SK-N-SH (cell line): ENCODE measurements at regions not wholly inside any gene's neighbourhood (a gene's known extent, or its start where the extent isn't known, plus 50 kb on each side); places are given as distances from the start of the nearest gene placed in this dataset.
A peak's percentile ranks its signal among the peaks of the same experiment; 100 is the strongest.

Source experiments
- CTCF ChIA-PET: fragments of 300-600, 350-600 bp; formaldehyde crosslinking; extraction: SDS; loops from one replicate; lab custom pipeline; 2021; lab: Yijun Ruan, JAX
- POLR2A ChIA-PET: fragments of 350-600 bp; sonication (Branson Sonifier 250); formaldehyde crosslinking; extraction: SDS; loops from one replicate; lab custom pipeline; 2020; ENCODE audit warnings: antibody characterized with exemption, inconsistent platforms; lab: Yijun Ruan, JAX
- DNase-seq: peaks from one replicate; pipeline ENCODE4 v3.0.0; 2012
- H2AFZ ChIP-seq: fragments of 200-600 bp; sonication (generic); 2 replicates; pipeline ENCODE4 v1.8.1; 2016; ENCODE audit warnings: antibody characterized with exemption, mild to moderate bottlenecking, low read depth
- H3F3A ChIP-seq: fragments of 200-600 bp; sonication (generic); replicated peaks from 2 replicates; pipeline ENCODE3; 2016; ENCODE audit warnings: antibody characterized with exemption, mild to moderate bottlenecking; ENCODE audit not compliant: insufficient read depth
- H3K27ac ChIP-seq, 2 experiments: fragments of 200-500 bp in 1 of 2; fragments of 200-600 bp in 1 of 2; sonication (Bioruptor generic) in 1 of 2; sonication (generic), shearing (Covaris generic) in 1 of 2; 2 replicates each; pipeline versions ENCODE4 v1.5.1 to v1.6.1; 2014 to 2016; ENCODE audit warnings: low read depth in 2 of 2, inconsistent platforms in 1 of 2, low read length in 1 of 2, mild to moderate bottlenecking in 1 of 2, mixed read lengths in 1 of 2
- H3K27me3 ChIP-seq: fragments of 200-600 bp; sonication (generic), shearing (Covaris generic); 2 replicates; pipeline ENCODE4 v1.6.1; 2016; ENCODE audit warnings: mixed run types; ENCODE audit not compliant: insufficient read depth
- H3K36me3 ChIP-seq, 2 experiments: fragments of 200-500 bp in 1 of 2; fragments of 200-600 bp in 1 of 2; sonication (Bioruptor generic) in 1 of 2; sonication (generic) in 1 of 2; replicated peaks in 1 of 2; 2 replicates each; pipeline versions ENCODE3 to v1.5.1; 2014 to 2016; ENCODE audit warnings: low read length in 1 of 2, mild to moderate bottlenecking in 1 of 2; ENCODE audit not compliant: insufficient read depth in 2 of 2, control insufficient read depth in 1 of 2
- H3K4me1 ChIP-seq, 2 experiments: fragments of 200-500 bp in 1 of 2; fragments of 200-600 bp in 1 of 2; sonication (Bioruptor generic) in 1 of 2; sonication (generic), shearing (Covaris generic) in 1 of 2; 2 replicates each; pipeline versions ENCODE4 v1.5.1 to v1.6.1; 2014 to 2016; ENCODE audit warnings: low read depth in 1 of 2, low read length in 1 of 2, mixed run types in 1 of 2; ENCODE audit not compliant: insufficient read depth in 2 of 2, control insufficient read depth in 1 of 2
- H3K4me2 ChIP-seq: fragments of 200-600 bp; sonication (generic), shearing (Covaris generic); 2 replicates; pipeline ENCODE4 v1.6.1; 2017; ENCODE audit warnings: mixed run types
- H3K4me3 ChIP-seq, 2 experiments: fragments of 200-500 bp in 1 of 2; fragments of 200-600 bp in 1 of 2; sonication (Bioruptor generic) in 1 of 2; sonication (generic), shearing (Covaris generic) in 1 of 2; 2 replicates each; pipeline versions ENCODE4 v1.5.1 to v1.8.1; 2014 to 2016; ENCODE audit warnings: low read depth in 2 of 2, inconsistent platforms in 1 of 2, low read length in 1 of 2, mild to moderate bottlenecking in 1 of 2, mixed read lengths in 1 of 2, moderate library complexity in 1 of 2
- H3K79me2 ChIP-seq: fragments of 200-600 bp; sonication (generic); 2 replicates; pipeline ENCODE4 v1.8.1; 2017; ENCODE audit warnings: mild to moderate bottlenecking; ENCODE audit not compliant: insufficient read depth
- H3K9ac ChIP-seq: fragments of 200-600 bp; sonication (generic); 2 replicates; pipeline ENCODE4 v1.6.1; 2017; ENCODE audit warnings: mixed run types
- H3K9me2 ChIP-seq: fragments of 200-600 bp; sonication (generic); 2 replicates; pipeline ENCODE4 v1.6.1; 2017; ENCODE audit warnings: mixed run types
- H3K9me3 ChIP-seq: fragments of 200-600 bp; sonication (generic); 2 replicates; pipeline ENCODE4 v1.6.1; 2017; ENCODE audit warnings: mixed run types, mild to moderate bottlenecking, moderate library complexity
- H4K20me1 ChIP-seq: fragments of 200-600 bp; sonication (generic); 2 replicates; pipeline ENCODE4 v1.6.1; 2017; ENCODE audit warnings: mild to moderate bottlenecking, mixed run types; ENCODE audit not compliant: insufficient read depth
- CHD2 ChIP-seq: fragments of 150-350 bp; IDR thresholded peaks from 2 replicates; pipeline ENCODE4 v1.6.1; 2018; ENCODE audit warnings: low read length; ENCODE audit not compliant: partially characterized antibody
- ELF1 ChIP-seq: IDR thresholded peaks from 2 replicates; pipeline ENCODE4 v1.4.0; 2012
- FOSL2 ChIP-seq: IDR thresholded peaks from 2 replicates; pipeline ENCODE4 v1.4.0; 2012; ENCODE audit warnings: low read depth, mild to moderate bottlenecking, moderate library complexity, borderline replicate concordance
- FOXJ3 ChIP-seq: sonication (generic); formaldehyde crosslinking; IDR thresholded peaks from 2 replicates; pipeline ENCODE4 v1.5.1; 2020; ENCODE audit warnings: mild to moderate bottlenecking, missing genetic modification reagents
- FOXM1 ChIP-seq: IDR thresholded peaks from 2 replicates; pipeline ENCODE4 v1.4.0; 2012; ENCODE audit warnings: low read depth, mild to moderate bottlenecking
- GABPA ChIP-seq: IDR thresholded peaks from 2 replicates; pipeline ENCODE4 v1.4.0; 2012; ENCODE audit warnings: low read depth, mild to moderate bottlenecking
- GATA2 ChIP-seq: sonication (generic); formaldehyde crosslinking; IDR thresholded peaks from 2 replicates; pipeline ENCODE4 v1.5.0; 2020; ENCODE audit warnings: mild to moderate bottlenecking, missing genetic modification reagents
- IRF3 ChIP-seq: fragments of 150-350 bp; IDR thresholded peaks from 2 replicates; pipeline ENCODE4 v1.6.1; 2016; ENCODE audit warnings: mild to moderate bottlenecking, low read depth, low read length
- JUND ChIP-seq: IDR thresholded peaks from 2 replicates; pipeline ENCODE4 v1.4.0; 2012
- MAX ChIP-seq: IDR thresholded peaks from 2 replicates; pipeline ENCODE4 v1.4.0; 2012; ENCODE audit warnings: low read depth
- NFIC ChIP-seq: IDR thresholded peaks from 2 replicates; pipeline ENCODE4 v1.4.0; 2012; ENCODE audit warnings: borderline replicate concordance
- POLR2AphosphoS5 ChIP-seq: IDR thresholded peaks from 2 replicates; pipeline ENCODE4 v1.6.1; 2012; ENCODE audit warnings: low read depth, low read length
- RAD21 ChIP-seq: IDR thresholded peaks from 2 replicates; pipeline ENCODE4 v1.6.1; 2012; ENCODE audit warnings: mild to moderate bottlenecking, low read length
- REST ChIP-seq: IDR thresholded peaks from 2 replicates; pipeline ENCODE4 v1.6.1; 2012; ENCODE audit warnings: mild to moderate bottlenecking, low read depth, low read length, moderate library complexity
- SMC3 ChIP-seq: IDR thresholded peaks from 2 replicates; pipeline ENCODE4 v1.6.1; 2012; ENCODE audit warnings: low read depth, low read length, improper control_type of control experiment
- TCF12 ChIP-seq: IDR thresholded peaks from 2 replicates; pipeline ENCODE4 v1.4.0; 2012
- TEAD4 ChIP-seq: IDR thresholded peaks from 2 replicates; pipeline ENCODE4 v1.4.0; 2012; ENCODE audit warnings: mild to moderate bottlenecking, borderline replicate concordance; ENCODE audit not compliant: insufficient read depth
- USF1 ChIP-seq: IDR thresholded peaks from 2 replicates; pipeline ENCODE4 v1.4.0; 2012; ENCODE audit warnings: low read depth, borderline replicate concordance
- ZBTB33 ChIP-seq: IDR thresholded peaks from 2 replicates; pipeline ENCODE4 v1.4.0; 2012; ENCODE audit warnings: low read depth, borderline replicate concordance

- TF ChIP-seq MAX (no peak), GABPA (no peak), NFIC (peak; percentile 34; the same call in 1 of the 2 replicates)
- TF ChIP-seq, all 33 proteins: peak for 6
These were observed 217.4 kb upstream of the GIMD1 start (continued) for GRCh38 chr4:106585915-106586349.

GRCh38 chr4:106584337-106584989 is 215.9 kb upstream of the GIMD1 start:
- Histone ChIP-seq H3K9ac (peak overlapping the region; percentile 66), H3K4me3 (no peak overlapping the region), H3K9me3 (no peaks in the 10 kb centered on the region), H3K27me3 (no peaks in the 10 kb centered on the region), H3K27ac (peak overlapping the region; percentile 78 to 87), H3K4me2 (peak overlapping the region; percentile 51), H2AFZ (peak overlapping the region; percentile 10; the same call in 1 of the 2 replicates), H4K20me1 (no peaks in the 10 kb centered on the region), H3K36me3 (no peaks in the 10 kb centered on the region), H3K4me1 (peaks cover 4 to 53% of the 10 kb centered on the region in 2 experiments; a peak in 3 of 4 replicates), H3K9me2 (no peaks in the 10 kb centered on the region), H3F3A (peaks cover 44% of the 10 kb centered on the region), H3K79me2 (no peaks in the 10 kb centered on the region)
- CTCF ChIA-PET: interaction anchor here (0.6 kb wide), 1 partner anchor 62 kb away, joined by 3 read pairs; no protein-coding TSS in a partner anchor
- TF ChIP-seq CHD2 (no peak), IRF3 (no peak), MAX (no peak), REST (no peak), SMC3 (no peak), RAD21 (no peak), JUND (no peak), POLR2AphosphoS5 (no peak), FOXJ3 (no peak), GATA2 (CRISPR knock-in tag) (no peak), TEAD4 (no peak), ZBTB33 (no peak), GABPA (no peak), FOXM1 (no peak), USF1 (no peak), ELF1 (no peak), TCF12 (no peak), FOSL2 (no peak)
- POLR2A ChIA-PET: no interaction called here
- no peak for DNase-seq
